NCI-H146 treated with DMSO at 0.1 percent for 48 hours (cell line): ENCODE measurements at regions not wholly inside any gene's neighbourhood (a gene's known extent, or its start where the extent isn't known, plus 50 kb on each side); places are given as distances from the start of the nearest gene placed in this dataset.
"Not testable (repeated sequence)": the region's sequence is repeated elsewhere in the genome, so short reads cannot be mapped to it uniquely, and the experiment has no call there.

Source experiments
- DNase-seq: peaks from one replicate; lab custom pipeline; 2025; ENCODE audit not compliant: unreplicated experiment; lab: John Stamatoyannopoulos, UW

- DNase-seq, result no peak
Measured at GRCh38 chr2:121147766-121148165, 137.2 kb downstream of the TFCP2L1 start.

GRCh38 chr2:121148481-121148880 is 136.5 kb downstream of the TFCP2L1 start:
- no peak for DNase-seq

GRCh38 chr2:121149384-121149783 is 135.6 kb downstream of the TFCP2L1 start:
- no peak for DNase-seq

GRCh38 chr2:121150126-121150525 is 134.9 kb downstream of the TFCP2L1 start:
- DNase-seq, result no peak

GRCh38 chr2:121150713-121151112 is 134.3 kb downstream of the TFCP2L1 start:
- no peak for DNase-seq

- no peak for DNase-seq
Measured at GRCh38 chr2:121151311-121152109, 133.5 kb downstream of the TFCP2L1 start.

GRCh38 chr2:121152861-121153260 is 132.1 kb downstream of the TFCP2L1 start:
- DNase-seq, result no peak

- no peak for DNase-seq
Measured at GRCh38 chr2:121153516-121153915, 131.5 kb downstream of the TFCP2L1 start.

GRCh38 chr2:121155502-121156056 is 129.4 kb downstream of the TFCP2L1 start:
- DNase-seq, result peak; percentile 92

GRCh38 chr2:121157481-121157880 is 127.5 kb downstream of the TFCP2L1 start:
- not testable (repeated sequence) for DNase-seq

- DNase-seq, result no peak
Measured at GRCh38 chr2:121159291-121160071, 125.5 kb downstream of the TFCP2L1 start.

- no peak for DNase-seq
Measured at GRCh38 chr2:121160366-121160765, 124.6 kb downstream of the TFCP2L1 start.

GRCh38 chr2:121161272-121161671 is 123.7 kb downstream of the TFCP2L1 start:
- peak; percentile 55 for DNase-seq

GRCh38 chr2:121162893-121163292 is 122.1 kb downstream of the TFCP2L1 start:
- no peak for DNase-seq

GRCh38 chr2:121164042-121164441 is 121.0 kb downstream of the TFCP2L1 start:
- no peak for DNase-seq

GRCh38 chr2:121165038-121165542 is 119.9 kb downstream of the TFCP2L1 start:
- DNase-seq, result no peak
